Uterus (tissue), 2 donors: ENCODE measurements at regions not wholly inside any gene's neighbourhood (a gene's known extent, or its start where the extent isn't known, plus 50 kb on each side); places are given as distances from the start of the nearest gene placed in this dataset.

Experiments used
- POLR2A ChIP-seq, 2 donors: fragments of 450-650 bp; IDR thresholded peaks; one replicate each; pipeline ENCODE4 v1.6.1; 2016; ENCODE audit warnings: antibody characterized with exemption in 2 of 2, mild to moderate bottlenecking in 1 of 2, moderate library complexity in 1 of 2
- TF ChIP-seq, protein P1 (sequence below), 4 experiments: fragments of 200-600 bp in 2 of 4; fragments of 450-650 bp in 2 of 4; sonication (generic) in 2 of 4; IDR thresholded peaks; one replicate each; pipeline ENCODE4 v1.5.1; 2016 to 2019; ENCODE audit warnings: antibody characterized with exemption in 4 of 4, mild to moderate bottlenecking in 2 of 4, moderate library complexity in 1 of 4

DNA sequence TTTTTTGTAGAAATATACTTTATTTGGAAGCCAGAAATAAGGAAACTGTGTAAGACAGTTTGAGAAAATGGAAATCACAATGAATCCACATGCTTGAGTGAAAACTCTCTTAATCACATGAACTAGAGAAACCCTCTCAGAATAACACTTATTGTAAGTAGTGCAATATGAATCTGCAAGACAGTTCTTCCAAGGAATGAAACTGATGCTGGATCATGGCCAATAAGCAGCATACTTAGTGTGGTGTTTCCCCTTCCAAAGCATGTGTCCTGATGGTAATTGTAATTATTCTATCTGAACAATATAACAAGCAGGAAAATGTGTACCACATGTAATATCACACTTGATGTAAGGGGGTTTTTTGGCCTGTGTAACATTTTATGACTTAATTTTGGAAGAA lies 1870.5 kb upstream of the TENM3 start:
- TF ChIP-seq, protein P1, sequence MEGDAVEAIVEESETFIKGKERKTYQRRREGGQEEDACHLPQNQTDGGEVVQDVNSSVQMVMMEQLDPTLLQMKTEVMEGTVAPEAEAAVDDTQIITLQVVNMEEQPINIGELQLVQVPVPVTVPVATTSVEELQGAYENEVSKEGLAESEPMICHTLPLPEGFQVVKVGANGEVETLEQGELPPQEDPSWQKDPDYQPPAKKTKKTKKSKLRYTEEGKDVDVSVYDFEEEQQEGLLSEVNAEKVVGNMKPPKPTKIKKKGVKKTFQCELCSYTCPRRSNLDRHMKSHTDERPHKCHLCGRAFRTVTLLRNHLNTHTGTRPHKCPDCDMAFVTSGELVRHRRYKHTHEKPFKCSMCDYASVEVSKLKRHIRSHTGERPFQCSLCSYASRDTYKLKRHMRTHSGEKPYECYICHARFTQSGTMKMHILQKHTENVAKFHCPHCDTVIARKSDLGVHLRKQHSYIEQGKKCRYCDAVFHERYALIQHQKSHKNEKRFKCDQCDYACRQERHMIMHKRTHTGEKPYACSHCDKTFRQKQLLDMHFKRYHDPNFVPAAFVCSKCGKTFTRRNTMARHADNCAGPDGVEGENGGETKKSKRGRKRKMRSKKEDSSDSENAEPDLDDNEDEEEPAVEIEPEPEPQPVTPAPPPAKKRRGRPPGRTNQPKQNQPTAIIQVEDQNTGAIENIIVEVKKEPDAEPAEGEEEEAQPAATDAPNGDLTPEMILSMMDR (IDR thresholded peaks at IDR 0.05) = no peak
- TF ChIP-seq POLR2A (IDR thresholded peaks at IDR 0.05) = no peak
